Stomach (tissue), 8 donors: ENCODE measurements at regions not wholly inside any gene's neighbourhood (a gene's known extent, or its start where the extent isn't known, plus 50 kb on each side); places are given as distances from the start of the nearest gene placed in this dataset.

Experiments used
- DNase-seq, 2 donors: peaks; one replicate each; pipeline versions ENCODE4 v3.0.0 to v3.0.0-alpha.2; 2013 to 2019
- H3K27ac ChIP-seq, 5 donors: fragments of 200-600 bp in 4 of 5; sonication (generic) in 4 of 5; one replicate each; pipeline ENCODE4 v1.5.1; 2013 to 2019; ENCODE audit warnings: mild to moderate bottlenecking in 1 of 5, moderate library complexity in 1 of 5
- H3K27me3 ChIP-seq, 3 donors: fragments of 200-600 bp; sonication (generic); one replicate each; pipeline ENCODE4 v1.5.1; 2017 to 2019; ENCODE audit warnings: mixed run types in 1 of 3
- H3K36me3 ChIP-seq, 4 donors: fragments of 200-600 bp; sonication (generic); 1 replicate in 3 of 4; 2 replicates in 1 of 4; pipeline ENCODE4 v1.5.1; 2016 to 2019
- H3K4me1 ChIP-seq, 4 donors: fragments of 200-600 bp; sonication (generic); one replicate each; pipeline ENCODE4 v1.5.1; 2016 to 2019
- H3K4me3 ChIP-seq, 4 donors: fragments of 200-600 bp; sonication (generic) in 3 of 4; one replicate each; pipeline ENCODE4 v1.5.1; 2016 to 2019; ENCODE audit warnings: mild to moderate bottlenecking in 1 of 4
- H3K9me3 ChIP-seq, 4 donors: fragments of 200-600 bp; sonication (generic); one replicate each; pipeline ENCODE4 v1.5.1; 2016 to 2019
- CTCF ChIP-seq, 7 experiments: fragments of 450-650 bp in 4 of 7; fragments of 200-600 bp in 3 of 7; sonication (generic) in 3 of 7; IDR thresholded peaks; one replicate each; pipeline ENCODE4 v1.5.1; 2016 to 2019; ENCODE audit warnings: antibody characterized with exemption in 7 of 7, control low read depth in 2 of 7, mild to moderate bottlenecking in 1 of 7
- EP300 ChIP-seq: sonication (generic); formaldehyde crosslinking; IDR thresholded peaks from one replicate; pipeline ENCODE4 v1.6.1; 2017; ENCODE audit warnings: antibody characterized with exemption
- POLR2A ChIP-seq, 4 donors: fragments of 450-650 bp; IDR thresholded peaks; one replicate each; pipeline ENCODE4 v1.6.1; 2016; ENCODE audit warnings: antibody characterized with exemption in 4 of 4, control low read depth in 2 of 4, mild to moderate bottlenecking in 1 of 4, moderate library complexity in 1 of 4
- POLR2AphosphoS5 ChIP-seq, 3 donors: sonication (generic); formaldehyde crosslinking; IDR thresholded peaks; one replicate each; pipeline ENCODE4 v1.6.1; 2016; ENCODE audit warnings: antibody characterized with exemption in 3 of 3
- WGBS, 5 donors: extraction: QIAGEN DNeasy Blood & Tissue Kit in 3 of 5; methylation state at CpG; one replicate each; pipeline versions ENCODE4 v1.1.5 to v1.1.7; 2013 to 2018; 5-methylcytosine and 5-hydroxymethylcytosine counted together
- intact Hi-C: fragments of 100-400 bp; cut with DNase I; formaldehyde crosslinking; loops from one replicate; pipeline ENCODE4 v1.15.1; 2023; ENCODE audit warnings: low total_unique reads
- donor health status: healthy with polysubstance abuse.
- donor health status: Bipolar disorder and iron deficiency.
- donor health status: healthy.

- TF ChIP-seq POLR2AphosphoS5 (IDR thresholded peaks at IDR 0.05) (no peak), POLR2A (IDR thresholded peaks at IDR 0.05) (no peak), CTCF (IDR thresholded peaks at IDR 0.05) (no peak), EP300 (no peak)
- no peak for DNase-seq
- intact Hi-C loops = no loop called here
- Histone ChIP-seq H3K36me3 (no peaks in the 10 kb centered on the region), H3K4me1 (no peaks in the 10 kb centered on the region), H3K9me3 (peaks cover 0 to 17% (median 6%) of the 10 kb centered on the region in 4 donors), H3K27ac (no peak overlapping the region), H3K27me3 (no peaks in the 10 kb centered on the region), H3K4me3 (no peak overlapping the region)
- 73 to 92% (median 83%) methylated on average over 1 of the region's 1 CpG for WGBS, 5 donors
These were observed 148.7 kb upstream of the ADARB2 start for GRCh38 chr10:1886039-1886438.

DNA sequence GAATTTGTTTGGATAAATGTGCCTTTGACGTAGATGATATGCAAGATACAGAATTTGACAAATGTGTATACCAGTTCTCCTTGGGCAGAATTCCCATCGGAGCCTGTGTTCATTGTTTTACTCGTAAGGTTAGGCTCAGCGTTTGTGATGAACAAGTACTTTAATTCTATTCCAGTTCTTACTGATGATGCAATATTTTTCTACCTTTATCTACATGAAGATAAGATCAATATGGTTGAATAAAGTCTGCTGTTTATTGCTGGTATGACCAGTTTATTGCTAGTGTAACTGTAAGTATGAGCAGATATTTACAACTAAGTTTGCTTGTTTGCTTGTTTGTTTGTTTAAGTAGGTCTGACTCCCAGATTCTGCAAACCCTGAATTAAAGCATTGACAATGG is 145.4 kb upstream of the ADARB2 start:
- no peak for DNase-seq
- Histone ChIP-seq H3K4me3 (no peak overlapping the region), H3K4me1 (no peaks in the 10 kb centered on the region), H3K36me3 (no peaks in the 10 kb centered on the region), H3K27me3 (no peaks in the 10 kb centered on the region), H3K27ac (no peak overlapping the region), H3K9me3 (peaks cover 0 to 12% (median 6%) of the 10 kb centered on the region in 4 donors)
- WGBS, 5 donors = 64 to 83% (median 78%) methylated on average over 4 of the region's 4 CpGs
- TF ChIP-seq EP300 (no peak), CTCF (IDR thresholded peaks at IDR 0.05) (no peak), POLR2A (IDR thresholded peaks at IDR 0.05) (no peak), POLR2AphosphoS5 (IDR thresholded peaks at IDR 0.05) (no peak)
- intact Hi-C loops = no loop called here

- H3K27ac ChIP-seq = no peak overlapping the region
- TF ChIP-seq POLR2A (IDR thresholded peaks at IDR 0.05) = no peak
- no peak for TF ChIP-seq CTCF (IDR thresholded peaks at IDR 0.05)
- no peak for TF ChIP-seq POLR2AphosphoS5 (IDR thresholded peaks at IDR 0.05)
- TF ChIP-seq EP300 = no peak
- 72 to 83% (median 74%) methylated on average over 7 to 12 of the region's 12 CpGs for WGBS, 5 donors
- no peak for DNase-seq
- intact Hi-C loops = no loop called here
- peaks cover 0 to 12% (median 6%) of the 10 kb centered on the region in 4 donors for H3K9me3 ChIP-seq
- no peak overlapping the region for H3K4me3 ChIP-seq
- no peaks in the 10 kb centered on the region for H3K4me1 ChIP-seq
- no peaks in the 10 kb centered on the region for H3K27me3 ChIP-seq
- H3K36me3 ChIP-seq = no peaks in the 10 kb centered on the region
These were observed 144.9 kb upstream of the ADARB2 start for GRCh38 chr10:1882180-1882579.

DNA sequence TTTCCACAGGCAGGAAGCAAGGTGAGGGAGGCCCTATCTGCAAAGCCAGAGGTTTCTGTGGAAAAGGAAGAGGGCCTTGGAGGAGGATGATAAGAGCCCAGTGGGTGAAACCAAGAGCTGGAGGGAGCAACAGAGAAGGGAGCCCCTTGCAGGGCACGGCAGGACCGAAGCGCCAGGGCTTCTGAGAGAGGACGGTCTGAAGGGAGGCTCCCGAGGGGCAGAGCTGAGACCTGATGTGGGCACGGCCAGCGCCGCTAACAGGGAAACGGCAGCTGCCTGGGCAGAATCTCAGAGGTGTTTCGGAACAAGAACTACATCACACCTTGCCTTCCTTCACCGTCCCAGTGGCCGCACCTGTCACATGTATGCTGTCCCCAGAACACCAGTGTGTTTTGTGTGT is 144.3 kb upstream of the ADARB2 start:
- no peaks in the 10 kb centered on the region for H3K27me3 ChIP-seq

More for the DNA sequence above, 144.3 kb upstream of the ADARB2 start:
- no peaks in the 10 kb centered on the region for H3K36me3 ChIP-seq
- H3K27ac ChIP-seq = no peak overlapping the region
- DNase-seq = no peak
- H3K4me3 ChIP-seq = no peak overlapping the region
- H3K9me3 ChIP-seq = peaks cover 0 to 10% (median 4%) of the 10 kb centered on the region in 4 donors
- 90 to 95% (median 94%) methylated on average over 12 of the region's 12 CpGs for WGBS, 5 donors
- intact Hi-C loops = no loop called here
- H3K4me1 ChIP-seq = no peaks in the 10 kb centered on the region
- no peak for TF ChIP-seq POLR2AphosphoS5 (IDR thresholded peaks at IDR 0.05)
- TF ChIP-seq POLR2A (IDR thresholded peaks at IDR 0.05) = no peak
- TF ChIP-seq EP300 = no peak
- TF ChIP-seq CTCF (IDR thresholded peaks at IDR 0.05) = no peak
